K562 (cell line): ENCODE measurements at regions not wholly inside any gene's neighbourhood (a gene's known extent, or its start where the extent isn't known, plus 50 kb on each side); places are given as distances from the start of the nearest gene placed in this dataset.

ENCODE experiments used
- ASH1L ChIP-seq: fragments of 450-650 bp; IDR thresholded peaks from 2 replicates; pipeline ENCODE4 v1.6.1; 2018; ENCODE audit warnings: borderline replicate concordance, mild to moderate bottlenecking, low read depth; ENCODE audit not compliant: partially characterized antibody
- ATF4 ChIP-seq: fragments of 450-650 bp; formaldehyde crosslinking; IDR thresholded peaks from 2 replicates; pipeline ENCODE4 v1.4.0; 2022; ENCODE audit warnings: mild to moderate bottlenecking, moderate library complexity
- GATAD2A ChIP-seq: fragments of 450-650 bp; IDR thresholded peaks from 2 replicates; pipeline ENCODE4 v1.6.1; 2017
- SNIP1 ChIP-seq: fragments of 450-650 bp; IDR thresholded peaks from 2 replicates; pipeline ENCODE4 v1.7.1; 2017; ENCODE audit warnings: low read depth, mild to moderate bottlenecking
- TEAD4 ChIP-seq, 2 experiments: sonication (generic) in 1 of 2; formaldehyde crosslinking in 1 of 2; IDR thresholded peaks; 2 replicates each; pipeline versions ENCODE4 v1.6.1 to v1.8.0; 2012 to 2022; ENCODE audit warnings: borderline replicate concordance in 1 of 2, inconsistent platforms in 1 of 2, low read length in 1 of 2, mild to moderate bottlenecking in 1 of 2, missing genetic modification reagents in 1 of 2
- ZMIZ1 ChIP-seq, 2 experiments: fragments of 150-350 bp in 1 of 2; IDR thresholded peaks; 2 replicates each; pipeline ENCODE4 v1.6.1; 2012 to 2016; ENCODE audit warnings: low read depth in 2 of 2, low read length in 2 of 2, mild to moderate bottlenecking in 1 of 2, moderate library complexity in 1 of 2
- ZNF197 ChIP-seq: fragments of 200-800 bp; sonication (Bioruptor generic); IDR thresholded peaks from 2 replicates; pipeline ENCODE4 v1.6.1; 2016; ENCODE audit warnings: low read depth, missing genetic modification characterization, missing compliant biosample characterization
- ZNF717 ChIP-seq: fragments of 250-450 bp; sonication (Bioruptor Pico); IDR thresholded peaks from 2 replicates; pipeline ENCODE4 v1.5.0; 2021
- TF ChIP-seq, protein P1 (sequence below): fragments of 450-650 bp; IDR thresholded peaks from one replicate; pipeline ENCODE4 v1.6.1; 2018; ENCODE audit warnings: mild to moderate bottlenecking, moderate library complexity; ENCODE audit not compliant: partially characterized antibody

- TF ChIP-seq ZNF197 (CRISPR knock-in tag) (no peak), ATF4 (CRISPR knock-in tag) (no peak), ZMIZ1 (IDR thresholded peaks at IDR 0.05; ENCODE audit: low read depth in 2 of 2, low read length in 2 of 2) (no peak), TEAD4 (IDR thresholded peaks at IDR 0.05; ENCODE audit: low read length) (no peak), TEAD4 (CRISPR knock-in tag; IDR thresholded peaks at IDR 0.05; ENCODE audit: borderline replicate concordance) (no peak), SNIP1 (no peak), ZNF717 (CRISPR knock-in tag) (no peak), GATAD2A (no peak), ASH1L (no peak)
- TF ChIP-seq, protein P1, sequence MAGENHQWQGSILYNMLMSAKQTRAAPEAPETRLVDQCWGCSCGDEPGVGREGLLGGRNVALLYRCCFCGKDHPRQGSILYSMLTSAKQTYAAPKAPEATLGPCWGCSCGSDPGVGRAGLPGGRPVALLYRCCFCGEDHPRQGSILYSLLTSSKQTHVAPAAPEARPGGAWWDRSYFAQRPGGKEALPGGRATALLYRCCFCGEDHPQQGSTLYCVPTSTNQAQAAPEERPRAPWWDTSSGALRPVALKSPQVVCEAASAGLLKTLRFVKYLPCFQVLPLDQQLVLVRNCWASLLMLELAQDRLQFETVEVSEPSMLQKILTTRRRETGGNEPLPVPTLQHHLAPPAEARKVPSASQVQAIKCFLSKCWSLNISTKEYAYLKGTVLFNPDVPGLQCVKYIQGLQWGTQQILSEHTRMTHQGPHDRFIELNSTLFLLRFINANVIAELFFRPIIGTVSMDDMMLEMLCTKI, result no peak
Measured at GRCh38 chr5:92674321-92674720, 906.7 kb downstream of the NR2F1-AS1 start (continued).
